ENCODE measurements at regions not wholly inside any gene's neighbourhood (a gene's known extent, or its start where the extent isn't known, plus 50 kb on each side); places are given as distances from the start of the nearest gene placed in this dataset.
"Not testable (repeated sequence)": the region's sequence is repeated elsewhere in the genome, so short reads cannot be mapped to it uniquely, and the experiment has no call there.

DNA sequence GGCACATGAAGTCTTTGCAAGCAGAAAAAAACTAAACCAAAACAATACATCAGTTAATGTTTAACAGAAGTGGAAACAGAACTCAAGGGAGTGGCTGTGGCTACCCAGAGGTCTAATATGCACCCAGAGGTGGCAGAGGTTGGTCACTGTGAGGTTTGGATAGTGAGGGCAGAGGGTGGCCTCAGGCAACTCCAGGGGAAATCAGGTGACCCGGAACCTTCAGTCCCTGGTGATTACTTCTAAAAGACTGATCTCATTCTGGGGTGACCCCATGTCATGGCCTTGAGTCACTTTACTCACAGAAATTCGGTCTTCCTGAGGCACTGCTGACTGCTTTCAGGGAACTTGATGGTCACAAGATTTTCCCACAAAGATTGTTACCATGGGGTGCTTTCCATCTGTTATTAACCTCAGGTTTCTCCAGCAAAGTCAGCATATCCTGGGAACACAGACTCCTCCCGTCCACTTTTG, 99.4 kb downstream of the TMEM17 start:
- Mint-ChIP-seq H3K27ac (no peak overlapping the region), H3K9me3 (no peaks in the 10 kb centered on the region), H3K27me3 (ENCODE audit: low read depth) (no peaks in the 10 kb centered on the region), H3K4me1 (ENCODE audit: low read depth) (no peaks in the 10 kb centered on the region), H3K4me3 (no peak overlapping the region), H3K36me3 (ENCODE audit: low read depth) (no peaks in the 10 kb centered on the region)
- DNase-seq (ENCODE audit: low spot score): no peak

DNA sequence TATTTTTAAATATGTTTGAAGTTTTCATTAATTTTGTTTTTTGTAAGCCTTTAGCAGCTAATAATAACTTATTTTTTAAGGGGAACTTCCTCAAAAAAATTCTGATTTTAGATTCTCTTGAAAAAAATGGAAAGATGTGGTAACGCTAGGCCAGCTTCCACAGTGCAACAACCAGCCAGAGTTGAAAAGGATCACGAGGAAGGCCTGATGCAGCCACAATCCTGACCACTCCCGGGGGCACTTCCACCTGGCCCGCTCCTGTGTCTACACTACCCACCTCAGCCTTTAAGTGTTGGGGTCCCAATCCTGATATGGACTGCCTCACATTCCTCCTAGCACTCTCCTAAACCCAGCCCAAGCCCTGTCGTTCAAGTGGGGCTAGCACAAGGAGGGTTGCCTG, 101.1 kb downstream of the TMEM17 start:
- DNase-seq (ENCODE audit: low spot score): no peak
- no peaks in the 10 kb centered on the region for H3K4me1 Mint-ChIP-seq (ENCODE audit: low read depth)
- no peak overlapping the region for H3K4me3 Mint-ChIP-seq
- H3K9me3 Mint-ChIP-seq: no peaks in the 10 kb centered on the region
- H3K36me3 Mint-ChIP-seq (ENCODE audit: low read depth): no peaks in the 10 kb centered on the region
- H3K27me3 Mint-ChIP-seq (ENCODE audit: low read depth): no peaks in the 10 kb centered on the region
- H3K27ac Mint-ChIP-seq: no peak overlapping the region

- H3K9me3 Mint-ChIP-seq: no peaks in the 10 kb centered on the region
- H3K27ac Mint-ChIP-seq: no peak overlapping the region
- H3K27me3 Mint-ChIP-seq (ENCODE audit: low read depth): no peaks in the 10 kb centered on the region
- H3K4me3 Mint-ChIP-seq: no peak overlapping the region
- H3K4me1 Mint-ChIP-seq (ENCODE audit: low read depth): no peaks in the 10 kb centered on the region
- DNase-seq (ENCODE audit: low spot score): no peak
- no peaks in the 10 kb centered on the region for H3K36me3 Mint-ChIP-seq (ENCODE audit: low read depth)
These were observed 103.8 kb downstream of the TMEM17 start for GRCh38 chr2:62402156-62402555.

DNA sequence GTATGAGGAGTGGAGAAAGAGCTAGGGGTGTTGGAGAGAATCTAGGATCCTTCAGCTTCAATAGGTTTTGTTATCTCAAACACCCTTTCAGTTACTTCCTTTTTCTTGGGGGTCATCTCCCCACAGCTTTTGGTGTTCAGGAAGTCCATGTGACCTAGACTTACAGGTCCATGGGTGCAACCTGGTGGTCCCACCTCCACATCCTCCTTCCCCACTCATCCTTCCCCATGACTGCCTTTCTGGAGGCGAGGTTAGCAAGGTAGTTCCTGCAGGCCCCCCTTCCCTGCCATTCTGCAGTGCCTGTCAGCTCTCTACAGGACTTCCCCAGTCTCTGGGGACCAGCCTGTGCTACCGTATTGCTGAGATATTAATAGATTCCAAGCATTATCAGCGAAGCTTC, 107.6 kb downstream of the TMEM17 start:
- Mint-ChIP-seq H3K36me3 (ENCODE audit: low read depth) (no peaks in the 10 kb centered on the region), H3K27me3 (ENCODE audit: low read depth) (peaks cover 11% of the 10 kb centered on the region), H3K9me3 (no peaks in the 10 kb centered on the region), H3K4me1 (ENCODE audit: low read depth) (no peaks in the 10 kb centered on the region), H3K27ac (no peak overlapping the region), H3K4me3 (no peak overlapping the region)
- DNase-seq (ENCODE audit: low spot score): no peak

DNA sequence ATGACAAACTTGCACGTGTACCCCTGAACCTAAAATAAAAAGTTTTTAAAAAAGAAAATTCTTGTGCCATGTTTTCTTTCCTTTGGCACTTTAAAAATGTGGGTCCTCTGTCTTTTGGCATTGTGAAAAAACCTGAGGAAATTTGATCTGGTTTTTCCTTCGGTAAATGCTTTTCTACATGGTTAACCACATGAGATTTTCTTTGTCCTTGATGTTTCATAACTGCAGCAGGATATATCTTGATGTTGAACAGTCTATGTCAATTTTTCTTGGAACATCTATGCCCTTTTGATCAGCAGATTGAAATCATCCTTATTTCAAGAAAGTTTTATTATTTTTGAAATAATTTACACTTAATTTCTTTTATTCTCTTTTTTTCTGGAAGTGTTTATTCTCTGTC, 109.1 kb downstream of the TMEM17 start:
- Mint-ChIP-seq H3K36me3 (ENCODE audit: low read depth) (no peaks in the 10 kb centered on the region), H3K4me3 (no peak overlapping the region), H3K27ac (no peak overlapping the region), H3K27me3 (ENCODE audit: low read depth) (peaks cover 11% of the 10 kb centered on the region), H3K9me3 (no peaks in the 10 kb centered on the region), H3K4me1 (ENCODE audit: low read depth) (no peaks in the 10 kb centered on the region)
- DNase-seq (ENCODE audit: low spot score): no peak

GRCh38 chr2:62393293-62393692, 112.7 kb downstream of the TMEM17 start:
- H3K27me3 Mint-ChIP-seq (ENCODE audit: low read depth): peaks cover 14% of the 10 kb centered on the region

DNA sequence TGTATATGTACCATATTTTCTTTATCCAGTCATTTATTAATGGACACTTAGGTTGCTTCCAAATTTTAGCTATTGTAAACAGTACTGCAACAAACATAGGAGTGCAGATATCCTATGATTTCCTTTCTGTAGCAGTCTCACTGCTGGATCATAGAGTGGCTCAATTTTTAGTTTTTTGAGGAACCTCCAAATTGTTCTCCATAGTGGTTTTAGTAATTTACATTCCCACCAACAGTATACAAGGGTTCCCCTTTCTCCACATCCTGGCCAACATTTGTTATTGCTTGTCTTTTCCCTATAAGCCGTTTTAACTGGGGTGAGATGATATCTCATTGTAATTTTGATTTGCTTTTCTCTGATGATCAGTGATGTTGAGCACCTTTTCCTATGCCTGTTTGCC, 114.3 kb downstream of the TMEM17 start:
- Mint-ChIP-seq H3K9me3 (no peaks in the 10 kb centered on the region), H3K27ac (no peak overlapping the region), H3K4me1 (ENCODE audit: low read depth) (no peaks in the 10 kb centered on the region), H3K4me3 (no peak overlapping the region), H3K27me3 (ENCODE audit: low read depth) (peaks cover 14% of the 10 kb centered on the region), H3K36me3 (ENCODE audit: low read depth) (no peaks in the 10 kb centered on the region)
- no peak for DNase-seq (ENCODE audit: low spot score)

More at GRCh38 chr2:62393293-62393692, 112.7 kb downstream of the TMEM17 start:
- Mint-ChIP-seq H3K9me3 (no peaks in the 10 kb centered on the region), H3K27ac (no peak overlapping the region), H3K4me1 (ENCODE audit: low read depth) (no peaks in the 10 kb centered on the region), H3K36me3 (ENCODE audit: low read depth) (no peaks in the 10 kb centered on the region), H3K4me3 (no peak overlapping the region)
- DNase-seq (ENCODE audit: low spot score): no peak

GRCh38 chr2:62386378-62386777, 119.6 kb downstream of the TMEM17 start:
- H3K4me1 Mint-ChIP-seq (ENCODE audit: low read depth); H3K27ac Mint-ChIP-seq; H3K27me3 Mint-ChIP-seq (ENCODE audit: low read depth); H3K9me3 Mint-ChIP-seq; H3K4me3 Mint-ChIP-seq; DNase-seq (ENCODE audit: low spot score); H3K36me3 Mint-ChIP-seq (ENCODE audit: low read depth): not testable (repeated sequence)

DNA sequence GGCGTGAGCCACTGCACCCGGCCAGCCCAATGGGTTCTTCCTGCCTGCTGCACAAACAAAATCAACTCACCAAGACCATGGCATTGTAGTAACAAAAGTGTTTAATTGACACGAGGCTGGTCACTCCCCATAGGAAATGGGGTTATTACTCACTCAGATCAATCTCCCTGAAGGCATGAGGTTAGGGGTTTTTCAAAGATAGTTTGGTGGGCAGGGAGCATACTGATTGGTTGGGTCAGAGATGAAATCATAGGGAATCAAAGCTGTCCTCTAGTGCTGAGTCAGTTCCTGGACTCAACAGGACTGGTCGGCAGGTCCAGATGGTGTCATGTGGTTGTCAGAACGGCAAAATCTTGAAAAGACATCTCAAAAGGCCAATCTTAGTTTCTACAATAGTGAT, 122.1 kb downstream of the TMEM17 start:
- Mint-ChIP-seq H3K27ac (no peak overlapping the region), H3K9me3 (no peaks in the 10 kb centered on the region), H3K4me3 (no peak overlapping the region), H3K36me3 (ENCODE audit: low read depth) (peaks cover 1% of the 10 kb centered on the region), H3K27me3 (ENCODE audit: low read depth) (peaks cover 3% of the 10 kb centered on the region), H3K4me1 (ENCODE audit: low read depth) (no peaks in the 10 kb centered on the region)
- DNase-seq (ENCODE audit: low spot score): no peak

DNA sequence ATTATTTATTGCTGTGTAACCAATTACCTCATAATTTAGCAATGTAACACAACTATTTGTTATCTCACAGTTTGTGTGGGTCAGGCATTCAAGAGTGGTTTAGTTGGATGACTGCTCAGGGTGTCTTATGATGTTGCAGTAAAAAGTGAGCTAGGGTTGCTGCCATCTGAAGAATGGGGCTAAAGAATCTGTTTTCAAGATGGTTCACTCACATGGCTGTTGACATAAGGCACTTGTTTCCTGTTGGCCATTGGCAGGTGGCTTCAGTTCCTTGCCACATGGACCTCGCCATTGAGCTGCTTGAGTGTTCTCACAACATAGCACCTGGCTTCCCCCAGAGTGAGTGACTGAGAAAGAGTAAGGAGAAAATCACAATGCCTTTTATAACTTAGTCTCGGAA, 123.2 kb downstream of the TMEM17 start:
- Mint-ChIP-seq H3K4me3 (no peak overlapping the region), H3K4me1 (ENCODE audit: low read depth) (no peaks in the 10 kb centered on the region), H3K27me3 (ENCODE audit: low read depth) (peaks cover 3% of the 10 kb centered on the region), H3K9me3 (no peaks in the 10 kb centered on the region), H3K27ac (no peak overlapping the region), H3K36me3 (ENCODE audit: low read depth) (peaks cover 1% of the 10 kb centered on the region)
- DNase-seq (ENCODE audit: low spot score): no peak

- Mint-ChIP-seq H3K4me3 (no peak overlapping the region), H3K36me3 (ENCODE audit: low read depth) (peaks cover 1% of the 10 kb centered on the region), H3K27ac (no peak overlapping the region), H3K4me1 (ENCODE audit: low read depth) (no peaks in the 10 kb centered on the region), H3K27me3 (ENCODE audit: low read depth) (peaks cover 3% of the 10 kb centered on the region), H3K9me3 (no peaks in the 10 kb centered on the region)
- DNase-seq (ENCODE audit: low spot score): no peak
These were observed 123.9 kb downstream of the TMEM17 start for GRCh38 chr2:62382122-62382521.

DNA sequence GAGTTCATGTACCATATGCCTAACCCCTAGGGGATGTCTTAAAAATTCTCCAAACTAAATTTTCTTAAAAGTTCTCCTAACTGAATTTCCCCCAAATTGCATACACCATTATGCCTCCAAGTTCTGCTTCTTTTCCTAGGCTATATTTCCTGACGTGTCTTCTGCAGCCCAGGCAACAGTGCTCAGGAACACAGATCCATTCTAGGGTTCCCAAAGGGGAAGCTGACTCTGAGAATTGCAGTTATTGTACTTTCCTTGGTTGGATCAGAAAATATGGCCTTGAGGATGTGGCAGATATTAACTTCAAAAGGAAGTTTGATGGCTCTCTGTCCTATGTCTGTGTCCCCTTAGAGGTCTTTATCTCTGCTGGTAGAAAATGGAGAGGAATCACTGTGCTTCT, 124.3 kb downstream of the TMEM17 start:
- H3K9me3 Mint-ChIP-seq: no peaks in the 10 kb centered on the region
- no peaks in the 10 kb centered on the region for H3K4me1 Mint-ChIP-seq (ENCODE audit: low read depth)
- H3K36me3 Mint-ChIP-seq (ENCODE audit: low read depth): peaks cover 1% of the 10 kb centered on the region
- no peak overlapping the region for H3K4me3 Mint-ChIP-seq
- H3K27me3 Mint-ChIP-seq (ENCODE audit: low read depth): peaks cover 3% of the 10 kb centered on the region
- no peak for DNase-seq (ENCODE audit: low spot score)
- H3K27ac Mint-ChIP-seq: no peak overlapping the region

DNA sequence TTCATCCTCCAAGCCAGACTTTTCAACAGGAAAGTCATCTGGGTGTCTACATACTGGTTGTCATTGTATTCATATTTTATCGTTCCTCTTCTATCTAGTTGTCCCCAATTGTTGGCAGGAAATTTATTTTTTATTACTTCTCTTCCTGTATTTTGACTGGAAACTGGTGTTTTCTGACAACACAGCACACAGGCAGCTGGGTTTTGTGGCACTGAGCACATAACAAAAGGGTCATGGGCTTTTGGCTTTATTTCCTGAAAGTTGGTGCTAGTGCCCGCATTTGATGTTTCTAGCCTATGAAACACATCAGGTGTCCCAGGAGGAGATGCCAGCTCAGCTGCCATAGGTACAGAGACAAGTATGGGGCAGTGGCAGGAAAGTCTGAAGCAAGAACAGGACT, 126.4 kb downstream of the TMEM17 start:
- Mint-ChIP-seq H3K4me3 (no peak overlapping the region), H3K27me3 (ENCODE audit: low read depth) (peaks cover 3% of the 10 kb centered on the region), H3K27ac (no peak overlapping the region), H3K9me3 (no peaks in the 10 kb centered on the region), H3K36me3 (ENCODE audit: low read depth) (no peaks in the 10 kb centered on the region), H3K4me1 (ENCODE audit: low read depth) (no peaks in the 10 kb centered on the region)
- no peak for DNase-seq (ENCODE audit: low spot score)

DNA sequence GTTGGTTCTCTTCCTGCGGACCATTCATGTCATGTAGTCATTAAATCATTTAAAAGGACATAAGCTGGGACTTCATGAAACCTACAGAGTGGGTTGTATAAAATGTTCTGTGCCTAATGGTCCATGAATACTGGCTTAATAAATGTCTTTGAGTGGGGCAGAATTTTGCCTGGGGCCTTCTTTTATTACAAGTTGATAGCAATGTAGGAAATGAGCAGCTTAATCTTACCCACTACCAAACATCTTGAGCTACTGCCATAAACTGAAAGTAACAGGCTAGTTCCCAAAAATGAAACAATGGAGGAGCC, 130.9 kb downstream of the TMEM17 start:
- Mint-ChIP-seq H3K27ac (no peak overlapping the region), H3K4me1 (ENCODE audit: low read depth) (no peaks in the 10 kb centered on the region)
- no peak for DNase-seq (ENCODE audit: low spot score)

GRCh38 chr2:62374301-62375112, 131.5 kb downstream of the TMEM17 start:
- Mint-ChIP-seq H3K27ac (no peak overlapping the region), H3K4me3 (no peak overlapping the region), H3K4me1 (ENCODE audit: low read depth) (no peaks in the 10 kb centered on the region), H3K27me3 (ENCODE audit: low read depth) (no peaks in the 10 kb centered on the region), H3K9me3 (peaks cover 9% of the 10 kb centered on the region), H3K36me3 (ENCODE audit: low read depth) (peaks cover 2% of the 10 kb centered on the region)
- no peak for DNase-seq (ENCODE audit: low spot score)

More for the DNA sequence above, 130.9 kb downstream of the TMEM17 start:
- Mint-ChIP-seq H3K36me3 (ENCODE audit: low read depth) (peaks cover 2% of the 10 kb centered on the region), H3K9me3 (peaks cover 9% of the 10 kb centered on the region), H3K4me3 (no peak overlapping the region), H3K27me3 (ENCODE audit: low read depth) (no peaks in the 10 kb centered on the region)

All from T-helper 2 cell treated with Interferon-gamma antibody and Interleukin-4, amounts not matched to agents 5 μg/mL and 100 μg/mL, for 36 hours (primary cell).